GM23338 (cell line): ENCODE measurements at regions not wholly inside any gene's neighbourhood (a gene's known extent, or its start where the extent isn't known, plus 50 kb on each side); places are given as distances from the start of the nearest gene placed in this dataset.

Source experiments
- ATAC-seq: fragments of 200-7000 bp; cut with Tn5 transposase; 3 replicates; pipeline ENCODE4 v1.9.1; 2020
- DNase-seq: peaks from one replicate; pipeline ENCODE4 v3.0.0-alpha.2; 2015; ENCODE audit warnings: low spot score
- H2AFZ ChIP-seq: fragments of 200-600 bp; sonication (generic); 2 replicates; pipeline ENCODE4 v1.8.0; 2016; ENCODE audit warnings: antibody characterized with exemption, mild to moderate bottlenecking, moderate library complexity
- H3F3A ChIP-seq: fragments of 200-600 bp; sonication (generic); replicated peaks from 2 replicates; pipeline ENCODE4 v1.8.0; 2017; ENCODE audit warnings: antibody characterized with exemption, mixed run types, low read depth
- H3K27ac ChIP-seq: fragments of 200-600 bp; sonication (generic); 2 replicates; pipeline ENCODE4 v1.6.1; 2016; ENCODE audit warnings: low read depth
- H3K27me3 ChIP-seq: fragments of 200-600 bp; sonication (generic); 2 replicates; pipeline ENCODE4 v1.8.0; 2016; ENCODE audit warnings: mild to moderate bottlenecking, mixed run types, moderate library complexity; ENCODE audit not compliant: insufficient read depth
- H3K36me3 ChIP-seq: fragments of 200-600 bp; sonication (generic); 2 replicates; pipeline ENCODE4 v1.8.0; 2016; ENCODE audit warnings: mild to moderate bottlenecking; ENCODE audit not compliant: insufficient read depth
- H3K4me1 ChIP-seq: fragments of 200-600 bp; sonication (generic); 2 replicates; pipeline ENCODE4 v1.8.0; 2016; ENCODE audit warnings: mild to moderate bottlenecking, moderate library complexity; ENCODE audit not compliant: insufficient read depth
- H3K4me2 ChIP-seq: fragments of 200-600 bp; sonication (generic); 2 replicates; pipeline ENCODE4 v1.7.1; 2017; ENCODE audit warnings: mixed run types
- H3K4me3 ChIP-seq: fragments of 200-600 bp; sonication (generic); 2 replicates; pipeline ENCODE4 v1.6.1; 2016; ENCODE audit warnings: mixed run types
- H3K79me2 ChIP-seq: fragments of 200-600 bp; sonication (generic); replicated peaks from 2 replicates; pipeline ENCODE4 v1.8.0; 2017; ENCODE audit warnings: mild to moderate bottlenecking; ENCODE audit not compliant: insufficient read depth
- H3K9me2 ChIP-seq: fragments of 200-600 bp; sonication (generic); 2 replicates; pipeline ENCODE4 v1.8.0; 2017; ENCODE audit not compliant: insufficient read depth
- H4K20me1 ChIP-seq: fragments of 200-600 bp; sonication (generic); replicated peaks from 2 replicates; pipeline ENCODE4 v1.8.0; 2017; ENCODE audit warnings: mild to moderate bottlenecking; ENCODE audit not compliant: insufficient read depth
- H3K27ac Mint-ChIP-seq: 2 replicates; pipeline ENCODE4 v1.8.0; 2020; ENCODE audit warnings: inconsistent platforms, mild to moderate bottlenecking, moderate library complexity, mixed read lengths
- H3K27me3 Mint-ChIP-seq: 3 replicates; pipeline ENCODE4 v1.8.0; 2022; ENCODE audit warnings: low read depth, mild to moderate bottlenecking, moderate library complexity, mixed read lengths, inconsistent platforms; ENCODE audit not compliant: insufficient read depth, poor library complexity
- H3K36me3 Mint-ChIP-seq: 3 replicates; pipeline ENCODE4 v1.8.0; 2021; ENCODE audit warnings: low read depth, mild to moderate bottlenecking, inconsistent platforms, moderate library complexity, mixed read lengths
- H3K4me1 Mint-ChIP-seq: 3 replicates; pipeline ENCODE4 v1.8.0; 2020; ENCODE audit warnings: mild to moderate bottlenecking, inconsistent platforms, mixed read lengths
- H3K4me3 Mint-ChIP-seq: 3 replicates; pipeline ENCODE4 v1.8.0; 2021; ENCODE audit warnings: moderate library complexity, mild to moderate bottlenecking, inconsistent platforms, mixed read lengths
- H3K9me3 Mint-ChIP-seq: 3 replicates; pipeline ENCODE4 v1.8.0; 2020; ENCODE audit warnings: moderate library complexity, mild to moderate bottlenecking, inconsistent platforms, mixed read lengths
- CREB1 ChIP-seq: fragments of 250-450 bp; sonication (Bioruptor Pico); IDR thresholded peaks from 2 replicates; pipeline ENCODE4 v1.5.0; 2020; ENCODE audit warnings: low read depth, mild to moderate bottlenecking, moderate library complexity
- EZH2phosphoT487 ChIP-seq: fragments of 200-600 bp; sonication (generic); IDR thresholded peaks from one replicate; pipeline ENCODE4 v1.8.1; 2018; ENCODE audit warnings: antibody characterized with exemption; ENCODE audit not compliant: unreplicated experiment
- JUNB ChIP-seq: IDR thresholded peaks from one replicate; pipeline ENCODE4 v1.6.1; 2016; ENCODE audit warnings: antibody characterized with exemption; ENCODE audit not compliant: unreplicated experiment
- STAT1 ChIP-seq: IDR thresholded peaks from one replicate; pipeline ENCODE4 v1.6.1; 2016; ENCODE audit warnings: antibody characterized with exemption; ENCODE audit not compliant: unreplicated experiment
- ZNF114 ChIP-seq: fragments of 250-450 bp; sonication (Bioruptor Pico); IDR thresholded peaks from 2 replicates; pipeline ENCODE4 v1.5.0; 2020; ENCODE audit warnings: mild to moderate bottlenecking, moderate library complexity
- ZNF331 ChIP-seq: fragments of 250-450 bp; sonication (Bioruptor Pico); IDR thresholded peaks from 2 replicates; pipeline ENCODE4 v1.5.0; 2020; ENCODE audit warnings: low read depth, mild to moderate bottlenecking, moderate library complexity
- TF ChIP-seq, protein P1 (sequence below): fragments of 250-450 bp; sonication (Bioruptor Pico); IDR thresholded peaks from 2 replicates; pipeline ENCODE4 v1.5.0; 2020; ENCODE audit warnings: mild to moderate bottlenecking, moderate library complexity
- TF ChIP-seq, protein P2 (sequence below), 2 experiments: fragments of 200-600 bp in 1 of 2; sonication (generic) in 1 of 2; conservative IDR thresholded peaks; 2 replicates each; pipeline versions ENCODE4 v1.5.1 to v1.6.1; 2016 to 2017; ENCODE audit warnings: antibody characterized with exemption in 2 of 2, low read depth in 2 of 2, mild to moderate bottlenecking in 2 of 2, moderate library complexity in 1 of 2
- TF ChIP-seq, protein P3 (sequence below): IDR thresholded peaks from 2 replicates; pipeline ENCODE4 v1.6.1; 2016; ENCODE audit warnings: antibody characterized with exemption

DNA sequence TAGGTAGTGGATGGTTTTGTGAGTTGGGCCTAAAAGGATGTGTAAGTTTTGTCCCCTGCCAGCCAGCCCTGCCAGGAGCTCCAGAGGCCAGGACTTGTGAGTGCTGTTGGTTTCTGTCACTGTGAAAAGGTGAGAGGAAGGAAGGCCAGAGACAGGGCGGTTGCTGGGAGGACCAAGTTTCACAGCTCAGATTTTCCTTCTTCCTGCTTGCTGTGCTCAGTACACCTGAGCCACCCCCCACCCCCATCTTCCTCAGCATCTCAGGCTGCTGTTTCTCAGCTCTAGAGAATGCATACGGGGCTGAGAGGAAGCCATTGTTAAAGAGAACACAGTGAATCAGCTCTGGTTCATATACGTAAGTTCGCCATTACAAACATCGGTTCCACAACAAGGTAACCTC lies 139.9 kb downstream of the BUB3 start (continued):
- TF ChIP-seq, protein P1, sequence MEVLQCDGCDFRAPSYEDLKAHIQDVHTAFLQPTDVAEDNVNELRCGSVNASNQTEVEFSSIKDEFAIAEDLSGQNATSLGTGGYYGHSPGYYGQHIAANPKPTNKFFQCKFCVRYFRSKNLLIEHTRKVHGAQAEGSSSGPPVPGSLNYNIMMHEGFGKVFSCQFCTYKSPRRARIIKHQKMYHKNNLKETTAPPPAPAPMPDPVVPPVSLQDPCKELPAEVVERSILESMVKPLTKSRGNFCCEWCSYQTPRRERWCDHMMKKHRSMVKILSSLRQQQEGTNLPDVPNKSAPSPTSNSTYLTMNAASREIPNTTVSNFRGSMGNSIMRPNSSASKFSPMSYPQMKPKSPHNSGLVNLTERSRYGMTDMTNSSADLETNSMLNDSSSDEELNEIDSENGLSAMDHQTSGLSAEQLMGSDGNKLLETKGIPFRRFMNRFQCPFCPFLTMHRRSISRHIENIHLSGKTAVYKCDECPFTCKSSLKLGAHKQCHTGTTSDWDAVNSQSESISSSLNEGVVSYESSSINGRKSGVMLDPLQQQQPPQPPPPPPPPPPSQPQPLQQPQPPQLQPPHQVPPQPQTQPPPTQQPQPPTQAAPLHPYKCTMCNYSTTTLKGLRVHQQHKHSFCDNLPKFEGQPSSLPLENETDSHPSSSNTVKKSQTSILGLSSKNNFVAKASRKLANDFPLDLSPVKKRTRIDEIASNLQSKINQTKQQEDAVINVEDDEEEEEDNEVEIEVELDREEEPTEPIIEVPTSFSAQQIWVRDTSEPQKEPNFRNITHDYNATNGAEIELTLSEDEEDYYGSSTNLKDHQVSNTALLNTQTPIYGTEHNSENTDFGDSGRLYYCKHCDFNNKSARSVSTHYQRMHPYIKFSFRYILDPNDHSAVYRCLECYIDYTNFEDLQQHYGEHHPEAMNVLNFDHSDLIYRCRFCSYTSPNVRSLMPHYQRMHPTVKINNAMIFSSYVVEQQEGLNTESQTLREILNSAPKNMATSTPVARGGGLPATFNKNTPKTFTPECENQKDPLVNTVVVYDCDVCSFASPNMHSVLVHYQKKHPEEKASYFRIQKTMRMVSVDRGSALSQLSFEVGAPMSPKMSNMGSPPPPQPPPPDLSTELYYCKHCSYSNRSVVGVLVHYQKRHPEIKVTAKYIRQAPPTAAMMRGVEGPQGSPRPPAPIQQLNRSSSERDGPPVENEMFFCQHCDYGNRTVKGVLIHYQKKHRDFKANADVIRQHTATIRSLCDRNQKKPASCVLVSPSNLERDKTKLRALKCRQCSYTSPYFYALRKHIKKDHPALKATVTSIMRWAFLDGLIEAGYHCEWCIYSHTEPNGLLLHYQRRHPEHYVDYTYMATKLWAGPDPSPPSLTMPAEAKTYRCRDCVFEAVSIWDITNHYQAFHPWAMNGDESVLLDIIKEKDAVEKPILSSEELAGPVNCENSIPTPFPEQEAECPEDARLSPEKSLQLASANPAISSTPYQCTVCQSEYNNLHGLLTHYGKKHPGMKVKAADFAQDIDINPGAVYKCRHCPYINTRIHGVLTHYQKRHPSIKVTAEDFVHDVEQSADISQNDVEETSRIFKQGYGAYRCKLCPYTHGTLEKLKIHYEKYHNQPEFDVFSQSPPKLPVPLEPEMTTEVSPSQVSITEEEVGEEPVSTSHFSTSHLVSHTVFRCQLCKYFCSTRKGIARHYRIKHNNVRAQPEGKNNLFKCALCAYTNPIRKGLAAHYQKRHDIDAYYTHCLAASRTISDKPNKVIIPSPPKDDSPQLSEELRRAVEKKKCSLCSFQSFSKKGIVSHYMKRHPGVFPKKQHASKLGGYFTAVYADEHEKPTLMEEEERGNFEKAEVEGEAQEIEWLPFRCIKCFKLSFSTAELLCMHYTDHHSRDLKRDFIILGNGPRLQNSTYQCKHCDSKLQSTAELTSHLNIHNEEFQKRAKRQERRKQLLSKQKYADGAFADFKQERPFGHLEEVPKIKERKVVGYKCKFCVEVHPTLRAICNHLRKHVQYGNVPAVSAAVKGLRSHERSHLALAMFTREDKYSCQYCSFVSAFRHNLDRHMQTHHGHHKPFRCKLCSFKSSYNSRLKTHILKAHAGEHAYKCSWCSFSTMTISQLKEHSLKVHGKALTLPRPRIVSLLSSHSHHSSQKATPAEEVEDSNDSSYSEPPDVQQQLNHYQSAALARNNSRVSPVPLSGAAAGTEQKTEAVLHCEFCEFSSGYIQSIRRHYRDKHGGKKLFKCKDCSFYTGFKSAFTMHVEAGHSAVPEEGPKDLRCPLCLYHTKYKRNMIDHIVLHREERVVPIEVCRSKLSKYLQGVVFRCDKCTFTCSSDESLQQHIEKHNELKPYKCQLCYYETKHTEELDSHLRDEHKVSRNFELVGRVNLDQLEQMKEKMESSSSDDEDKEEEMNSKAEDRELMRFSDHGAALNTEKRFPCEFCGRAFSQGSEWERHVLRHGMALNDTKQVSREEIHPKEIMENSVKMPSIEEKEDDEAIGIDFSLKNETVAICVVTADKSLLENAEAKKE = no peak

DNA sequence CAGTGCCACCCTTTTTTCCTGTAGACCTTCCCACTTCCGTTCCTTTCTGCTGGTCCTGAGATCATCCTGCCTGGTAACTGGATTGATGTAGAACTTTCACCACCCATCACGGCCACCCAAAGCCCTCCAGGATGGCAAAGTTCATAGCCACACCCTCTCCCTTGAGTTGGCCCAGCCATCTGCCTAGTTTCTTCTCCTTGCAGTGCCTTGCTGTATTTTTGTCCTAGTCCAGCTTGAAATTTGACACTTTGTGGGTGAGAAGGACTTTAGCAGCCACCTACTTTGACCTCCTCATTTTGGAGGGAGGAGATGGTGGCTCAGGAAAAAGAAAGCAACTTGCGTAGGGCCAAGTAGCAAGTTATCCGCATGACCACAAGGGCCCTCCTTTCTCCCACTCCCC lies 140.7 kb downstream of the BUB3 start:
- TF ChIP-seq CREB1 (CRISPR knock-in tag) = no peak
- H3K27ac ChIP-seq = no peak overlapping the region
- H3K9me3 Mint-ChIP-seq = peaks cover 4% of the 10 kb centered on the region; the same call in 1 of the 3 replicates

DNA sequence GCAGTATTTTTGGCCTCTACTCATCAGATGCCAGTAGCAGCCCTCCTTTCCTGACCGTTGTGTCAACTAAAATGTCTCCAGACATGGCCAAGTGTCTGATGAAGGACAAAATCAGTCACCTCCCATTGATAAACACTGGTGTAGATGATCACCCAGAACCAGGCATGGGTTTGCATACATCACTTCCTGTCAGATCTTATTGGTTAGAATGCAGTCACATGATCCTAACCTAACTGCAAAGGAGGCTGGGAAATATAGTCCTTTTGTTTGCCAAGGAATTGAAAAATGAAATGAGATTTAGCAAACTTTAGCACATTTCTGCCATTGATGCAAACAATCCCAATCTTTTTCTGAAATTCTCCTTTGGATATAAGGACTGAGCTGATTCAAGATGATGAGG lies 141.4 kb downstream of the BUB3 start:
- DNase-seq (no peak), ATAC-seq (no peak)
- Histone ChIP-seq H3K9me2 (peaks cover 10% of the 10 kb centered on the region; the same call in 1 of the 2 replicates), H3K27ac (no peak overlapping the region), H3K4me1 (no peaks in the 10 kb centered on the region), H3F3A (no peaks in the 10 kb centered on the region), H3K4me2 (no peak overlapping the region), H3K36me3 (no peaks in the 10 kb centered on the region), H3K79me2 (no peaks in the 10 kb centered on the region), H3K27me3 (no peaks in the 10 kb centered on the region), H4K20me1 (no peaks in the 10 kb centered on the region), H3K4me3 (no peak overlapping the region), H2AFZ (no peak overlapping the region)
- Mint-ChIP-seq H3K27ac (no peak overlapping the region), H3K36me3 (no peaks in the 10 kb centered on the region), H3K4me3 (no peak overlapping the region), H3K27me3 (no peaks in the 10 kb centered on the region), H3K4me1 (no peaks in the 10 kb centered on the region; the same call in 2 of the 3 replicates), H3K9me3 (no peaks in the 10 kb centered on the region)
- TF ChIP-seq JUNB = no peak
- TF ChIP-seq, protein P2, sequence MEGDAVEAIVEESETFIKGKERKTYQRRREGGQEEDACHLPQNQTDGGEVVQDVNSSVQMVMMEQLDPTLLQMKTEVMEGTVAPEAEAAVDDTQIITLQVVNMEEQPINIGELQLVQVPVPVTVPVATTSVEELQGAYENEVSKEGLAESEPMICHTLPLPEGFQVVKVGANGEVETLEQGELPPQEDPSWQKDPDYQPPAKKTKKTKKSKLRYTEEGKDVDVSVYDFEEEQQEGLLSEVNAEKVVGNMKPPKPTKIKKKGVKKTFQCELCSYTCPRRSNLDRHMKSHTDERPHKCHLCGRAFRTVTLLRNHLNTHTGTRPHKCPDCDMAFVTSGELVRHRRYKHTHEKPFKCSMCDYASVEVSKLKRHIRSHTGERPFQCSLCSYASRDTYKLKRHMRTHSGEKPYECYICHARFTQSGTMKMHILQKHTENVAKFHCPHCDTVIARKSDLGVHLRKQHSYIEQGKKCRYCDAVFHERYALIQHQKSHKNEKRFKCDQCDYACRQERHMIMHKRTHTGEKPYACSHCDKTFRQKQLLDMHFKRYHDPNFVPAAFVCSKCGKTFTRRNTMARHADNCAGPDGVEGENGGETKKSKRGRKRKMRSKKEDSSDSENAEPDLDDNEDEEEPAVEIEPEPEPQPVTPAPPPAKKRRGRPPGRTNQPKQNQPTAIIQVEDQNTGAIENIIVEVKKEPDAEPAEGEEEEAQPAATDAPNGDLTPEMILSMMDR (conservative IDR thresholded peaks at IDR 0.05; ENCODE audit: low read depth in 2 of 2) = no peak
- TF ChIP-seq EZH2phosphoT487 = no peak
- no peak for TF ChIP-seq STAT1
- TF ChIP-seq, protein P3, sequence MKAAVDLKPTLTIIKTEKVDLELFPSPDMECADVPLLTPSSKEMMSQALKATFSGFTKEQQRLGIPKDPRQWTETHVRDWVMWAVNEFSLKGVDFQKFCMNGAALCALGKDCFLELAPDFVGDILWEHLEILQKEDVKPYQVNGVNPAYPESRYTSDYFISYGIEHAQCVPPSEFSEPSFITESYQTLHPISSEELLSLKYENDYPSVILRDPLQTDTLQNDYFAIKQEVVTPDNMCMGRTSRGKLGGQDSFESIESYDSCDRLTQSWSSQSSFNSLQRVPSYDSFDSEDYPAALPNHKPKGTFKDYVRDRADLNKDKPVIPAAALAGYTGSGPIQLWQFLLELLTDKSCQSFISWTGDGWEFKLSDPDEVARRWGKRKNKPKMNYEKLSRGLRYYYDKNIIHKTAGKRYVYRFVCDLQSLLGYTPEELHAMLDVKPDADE = no peak
- TF ChIP-seq ZNF331 = no peak
- TF ChIP-seq CREB1 (CRISPR knock-in tag) = no peak
- no peak for TF ChIP-seq ZNF114 (CRISPR knock-in tag)

More for the DNA sequence above, 140.7 kb downstream of the BUB3 start:
- Mint-ChIP-seq H3K27me3 (no peaks in the 10 kb centered on the region), H3K36me3 (peaks cover 2% of the 10 kb centered on the region; the same call in 1 of the 3 replicates), H3K4me1 (no peaks in the 10 kb centered on the region; the same call in 2 of the 3 replicates), H3K4me3 (no peak overlapping the region), H3K27ac (no peak overlapping the region)
- H3K4me1 ChIP-seq = no peaks in the 10 kb centered on the region
- H3K9me2 ChIP-seq = peaks cover 10% of the 10 kb centered on the region
- H2AFZ ChIP-seq = no peak overlapping the region
- no peaks in the 10 kb centered on the region for H3K36me3 ChIP-seq
- no peak overlapping the region for H3K4me2 ChIP-seq
- H3K79me2 ChIP-seq = no peaks in the 10 kb centered on the region
- H3F3A ChIP-seq = no peaks in the 10 kb centered on the region
- H4K20me1 ChIP-seq = no peaks in the 10 kb centered on the region
- H3K4me3 ChIP-seq = no peak overlapping the region
- DNase-seq (no peak), ATAC-seq (no peak)
- H3K27me3 ChIP-seq = no peaks in the 10 kb centered on the region
